ENCODE measurements at regions not wholly inside any gene's neighbourhood (a gene's known extent, or its start where the extent isn't known, plus 50 kb on each side); places are given as distances from the start of the nearest gene placed in this dataset.

DNA sequence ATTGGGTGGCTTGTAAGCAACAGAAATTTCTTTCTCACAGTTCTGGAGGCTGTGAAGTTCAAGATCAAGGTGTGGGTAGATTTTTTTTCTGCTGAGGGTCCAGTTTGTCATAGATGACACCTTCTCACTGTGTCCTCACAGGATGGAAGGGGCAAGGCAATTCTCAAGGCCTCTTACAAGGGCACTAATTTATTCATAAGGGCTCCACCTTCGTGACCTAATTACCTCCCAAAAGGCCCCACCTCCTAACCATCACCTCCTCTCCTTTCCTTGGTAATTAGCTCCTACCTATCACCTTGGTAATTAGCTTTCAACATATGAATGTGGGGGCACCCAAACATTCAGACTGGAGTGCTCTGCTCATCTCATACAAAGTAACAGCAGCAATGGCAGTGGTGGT lies 92.3 kb upstream of the CD44 start:
- Histone ChIP-seq H3K4me2 (ENCODE audit: control insufficient read depth, extremely low read depth, insufficient read depth, low read depth, low read length) (no peak overlapping the region), H3K79me2 (ENCODE audit: control insufficient read depth, insufficient read depth, low read length) (no peaks in the 10 kb centered on the region), H3K4me1 (ENCODE audit: control insufficient read depth, extremely low read depth, insufficient read depth, low read length) (peaks cover under 1% of the 10 kb centered on the region), H3K27ac (ENCODE audit: control insufficient read depth, insufficient read depth, low read length) (no peak overlapping the region), H3K9me3 (ENCODE audit: control insufficient read depth, low read depth, low read length) (no peaks in the 10 kb centered on the region), H3K4me3 (ENCODE audit: control insufficient read depth in 2 of 3, extremely low read depth in 1 of 3, insufficient read depth in 2 of 3, low read depth in 1 of 3, low read length in 3 of 3) (no peak overlapping the region), H3K9me1 (ENCODE audit: control insufficient read depth, extremely low read depth, insufficient read depth, low read length) (no peaks in the 10 kb centered on the region), H2AFZ (ENCODE audit: control insufficient read depth, low read length) (no peak overlapping the region), H3K9ac (ENCODE audit: control insufficient read depth, extremely low read depth, insufficient read depth, low read length) (no peak overlapping the region), H3K27me3 (ENCODE audit: control insufficient read depth, extremely low read depth, insufficient read depth, low read length) (no peaks in the 10 kb centered on the region), H3K36me3 (ENCODE audit: control insufficient read depth in 2 of 2, extremely low read depth in 1 of 2, insufficient read depth in 2 of 2, low read length in 2 of 2) (no peaks in the 10 kb centered on the region), H4K20me1 (ENCODE audit: control insufficient read depth, extremely low read depth, insufficient read depth, low read length) (no peaks in the 10 kb centered on the region)
- TF ChIP-seq EZH2 (IDR thresholded peaks at IDR 0.05; ENCODE audit: low read length) (no peak), CTCF (optimal IDR thresholded peaks at IDR 0.05 in 1 of 3, IDR thresholded peaks at IDR 0.05 in 1 of 3, conservative IDR thresholded peaks at IDR 0.05 in 1 of 3; ENCODE audit: extremely low read depth in 1 of 3, insufficient read depth in 2 of 3, low read length in 3 of 3) (no peak)
- DNase-seq (ENCODE audit: low read depth, low spot score) (no peak), FAIRE-seq (no peak)
- dilution Hi-C loops (cut with MboI; ENCODE audit: extremely low pct_ligation_motif_present, low sequenced_read_pairs), result no loop called here

DNA sequence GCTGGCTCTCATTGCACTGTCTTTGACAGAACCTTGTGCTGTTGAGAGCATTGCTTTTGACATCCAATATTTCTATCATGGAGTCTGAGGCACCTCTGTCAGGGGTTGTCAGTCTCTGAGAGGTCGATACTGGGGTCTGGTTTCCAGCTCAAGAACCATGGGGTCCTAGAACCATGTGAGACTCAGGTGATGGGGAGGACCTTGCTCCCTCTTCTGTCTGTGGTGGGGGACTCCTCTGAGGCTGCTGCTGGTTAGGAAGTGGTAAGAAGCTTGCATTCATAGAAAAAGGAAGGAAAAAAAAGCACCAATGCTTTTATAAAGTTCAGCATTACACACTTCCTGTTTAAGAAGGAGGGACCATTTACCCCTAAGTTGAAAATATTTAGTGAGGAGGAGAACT lies 91.8 kb upstream of the CD44 start:
- no peaks in the 10 kb centered on the region for H4K20me1 ChIP-seq (ENCODE audit: control insufficient read depth, extremely low read depth, insufficient read depth, low read length)
- no peaks in the 10 kb centered on the region for H3K27me3 ChIP-seq (ENCODE audit: control insufficient read depth, extremely low read depth, insufficient read depth, low read length)
- H3K9ac ChIP-seq (ENCODE audit: control insufficient read depth, extremely low read depth, insufficient read depth, low read length), result no peak overlapping the region
- H3K9me3 ChIP-seq (ENCODE audit: control insufficient read depth, low read depth, low read length), result no peaks in the 10 kb centered on the region
- TF ChIP-seq CTCF (optimal IDR thresholded peaks at IDR 0.05 in 1 of 3, IDR thresholded peaks at IDR 0.05 in 1 of 3, conservative IDR thresholded peaks at IDR 0.05 in 1 of 3; ENCODE audit: extremely low read depth in 1 of 3, insufficient read depth in 2 of 3, low read length in 3 of 3) (no peak), EZH2 (IDR thresholded peaks at IDR 0.05; ENCODE audit: low read length) (no peak)
- no peaks in the 10 kb centered on the region for H3K9me1 ChIP-seq (ENCODE audit: control insufficient read depth, extremely low read depth, insufficient read depth, low read length)
- H3K79me2 ChIP-seq (ENCODE audit: control insufficient read depth, insufficient read depth, low read length), result no peaks in the 10 kb centered on the region
- H3K4me2 ChIP-seq (ENCODE audit: control insufficient read depth, extremely low read depth, insufficient read depth, low read depth, low read length), result no peak overlapping the region
- FAIRE-seq (no peak), DNase-seq (ENCODE audit: low read depth, low spot score) (no peak)
- no peak overlapping the region for H3K4me3 ChIP-seq (ENCODE audit: control insufficient read depth in 2 of 3, extremely low read depth in 1 of 3, insufficient read depth in 2 of 3, low read depth in 1 of 3, low read length in 3 of 3)
- H3K27ac ChIP-seq (ENCODE audit: control insufficient read depth, insufficient read depth, low read length), result no peak overlapping the region
- H3K4me1 ChIP-seq (ENCODE audit: control insufficient read depth, extremely low read depth, insufficient read depth, low read length), result no peaks in the 10 kb centered on the region
- dilution Hi-C loops (cut with MboI; ENCODE audit: extremely low pct_ligation_motif_present, low sequenced_read_pairs), result no loop called here
- H2AFZ ChIP-seq (ENCODE audit: control insufficient read depth, low read length), result no peak overlapping the region
- H3K36me3 ChIP-seq (ENCODE audit: control insufficient read depth in 2 of 2, extremely low read depth in 1 of 2, insufficient read depth in 2 of 2, low read length in 2 of 2), result no peaks in the 10 kb centered on the region

All from keratinocyte (primary cell).